ENCODE measurements at regions not wholly inside any gene's neighbourhood (a gene's known extent, or its start where the extent isn't known, plus 50 kb on each side); places are given as distances from the start of the nearest gene placed in this dataset.

- H3K9ac ChIP-seq (ENCODE audit: low read depth, low read length): no peak overlapping the region
- H3K9me3 ChIP-seq (ENCODE audit: insufficient read depth, low read length, severe bottlenecking): no peaks in the 10 kb centered on the region
- no peak for ATAC-seq (ENCODE audit: insufficient read depth, low read depth)
- H3K36me3 ChIP-seq (ENCODE audit: insufficient read depth, low read length): no peaks in the 10 kb centered on the region
- no peak overlapping the region for H2AFZ ChIP-seq (ENCODE audit: low read depth, low read length)
- no peak overlapping the region for H3K27ac ChIP-seq (ENCODE audit: low read length)
- no peak for TF ChIP-seq CTCF (IDR thresholded peaks at IDR 0.05; ENCODE audit: borderline replicate concordance, extremely low read depth, low read length, poor library complexity, severe bottlenecking)
- no peak for TF ChIP-seq EZH2 (IDR thresholded peaks at IDR 0.05; ENCODE audit: borderline replicate concordance, low read depth, low read length, severe bottlenecking)
- H3K4me3 ChIP-seq (ENCODE audit: low read depth in 1 of 2, low read length in 2 of 2): no peak overlapping the region
- H3K4me1 ChIP-seq (ENCODE audit: insufficient read depth, low read length): no peaks in the 10 kb centered on the region
- H3K4me2 ChIP-seq (ENCODE audit: insufficient read depth, low read length): no peak overlapping the region
- no peaks in the 10 kb centered on the region for H3K27me3 ChIP-seq (ENCODE audit: insufficient read depth, low read length, poor library complexity)
- no peak for DNase-seq
- no peaks in the 10 kb centered on the region for H4K20me1 ChIP-seq (ENCODE audit: insufficient read depth, low read length)
- no peaks in the 10 kb centered on the region for H3K79me2 ChIP-seq (ENCODE audit: insufficient read depth, low read length)
Observed at GRCh38 chr6:96725296-96725695, 112.0 kb downstream of the GPR63 start.

- no peaks in the 10 kb centered on the region for H3K79me2 ChIP-seq (ENCODE audit: insufficient read depth, low read length)
- no peak overlapping the region for H3K4me2 ChIP-seq (ENCODE audit: insufficient read depth, low read length)
- H4K20me1 ChIP-seq (ENCODE audit: insufficient read depth, low read length): no peaks in the 10 kb centered on the region
- TF ChIP-seq CTCF (IDR thresholded peaks at IDR 0.05; ENCODE audit: borderline replicate concordance, extremely low read depth, low read length, poor library complexity, severe bottlenecking): no peak
- no peak for TF ChIP-seq EZH2 (IDR thresholded peaks at IDR 0.05; ENCODE audit: borderline replicate concordance, low read depth, low read length, severe bottlenecking)
- no peak overlapping the region for H3K4me3 ChIP-seq (ENCODE audit: low read depth in 1 of 2, low read length in 2 of 2)
- no peaks in the 10 kb centered on the region for H3K36me3 ChIP-seq (ENCODE audit: insufficient read depth, low read length)
- no peak overlapping the region for H3K9ac ChIP-seq (ENCODE audit: low read depth, low read length)
- H3K27ac ChIP-seq (ENCODE audit: low read length): no peak overlapping the region
- ATAC-seq (ENCODE audit: insufficient read depth, low read depth): no peak
- H3K4me1 ChIP-seq (ENCODE audit: insufficient read depth, low read length): no peaks in the 10 kb centered on the region
- H2AFZ ChIP-seq (ENCODE audit: low read depth, low read length): no peak overlapping the region
- DNase-seq: no peak
- H3K27me3 ChIP-seq (ENCODE audit: insufficient read depth, low read length, poor library complexity): no peaks in the 10 kb centered on the region
- H3K9me3 ChIP-seq (ENCODE audit: insufficient read depth, low read length, severe bottlenecking): no peaks in the 10 kb centered on the region
Observed at GRCh38 chr6:96724641-96725040, 112.6 kb downstream of the GPR63 start.

GRCh38 chr6:96723362-96723761, 113.9 kb downstream of the GPR63 start:
- no peaks in the 10 kb centered on the region for H3K4me1 ChIP-seq (ENCODE audit: insufficient read depth, low read length)
- ATAC-seq (ENCODE audit: insufficient read depth, low read depth) (no peak), DNase-seq (no peak)
- no peaks in the 10 kb centered on the region for H3K36me3 ChIP-seq (ENCODE audit: insufficient read depth, low read length)
- no peak overlapping the region for H3K4me3 ChIP-seq (ENCODE audit: low read depth in 1 of 2, low read length in 2 of 2)
- H2AFZ ChIP-seq (ENCODE audit: low read depth, low read length): no peak overlapping the region
- no peaks in the 10 kb centered on the region for H3K27me3 ChIP-seq (ENCODE audit: insufficient read depth, low read length, poor library complexity)
- no peak overlapping the region for H3K27ac ChIP-seq (ENCODE audit: low read length)
- TF ChIP-seq CTCF (IDR thresholded peaks at IDR 0.05; ENCODE audit: borderline replicate concordance, extremely low read depth, low read length, poor library complexity, severe bottlenecking) (no peak), EZH2 (IDR thresholded peaks at IDR 0.05; ENCODE audit: borderline replicate concordance, low read depth, low read length, severe bottlenecking) (no peak)
- no peaks in the 10 kb centered on the region for H3K9me3 ChIP-seq (ENCODE audit: insufficient read depth, low read length, severe bottlenecking)
- no peaks in the 10 kb centered on the region for H3K79me2 ChIP-seq (ENCODE audit: insufficient read depth, low read length)
- H3K9ac ChIP-seq (ENCODE audit: low read depth, low read length): no peak overlapping the region
- no peaks in the 10 kb centered on the region for H4K20me1 ChIP-seq (ENCODE audit: insufficient read depth, low read length)
- H3K4me2 ChIP-seq (ENCODE audit: insufficient read depth, low read length): no peak overlapping the region

GRCh38 chr6:96721227-96721626, 116.0 kb downstream of the GPR63 start:
- H3K4me3 ChIP-seq (ENCODE audit: low read depth in 1 of 2, low read length in 2 of 2): no peak overlapping the region
- no peaks in the 10 kb centered on the region for H4K20me1 ChIP-seq (ENCODE audit: insufficient read depth, low read length)
- H3K9me3 ChIP-seq (ENCODE audit: insufficient read depth, low read length, severe bottlenecking): no peaks in the 10 kb centered on the region
- no peak overlapping the region for H3K9ac ChIP-seq (ENCODE audit: low read depth, low read length)
- H3K36me3 ChIP-seq (ENCODE audit: insufficient read depth, low read length): no peaks in the 10 kb centered on the region
- H3K79me2 ChIP-seq (ENCODE audit: insufficient read depth, low read length): no peaks in the 10 kb centered on the region
- no peaks in the 10 kb centered on the region for H3K4me1 ChIP-seq (ENCODE audit: insufficient read depth, low read length)
- no peaks in the 10 kb centered on the region for H3K27me3 ChIP-seq (ENCODE audit: insufficient read depth, low read length, poor library complexity)
- no peak overlapping the region for H2AFZ ChIP-seq (ENCODE audit: low read depth, low read length)
- DNase-seq: no peak
- no peak for ATAC-seq (ENCODE audit: insufficient read depth, low read depth)
- no peak overlapping the region for H3K4me2 ChIP-seq (ENCODE audit: insufficient read depth, low read length)
- no peak for TF ChIP-seq CTCF (IDR thresholded peaks at IDR 0.05; ENCODE audit: borderline replicate concordance, extremely low read depth, low read length, poor library complexity, severe bottlenecking)
- TF ChIP-seq EZH2 (IDR thresholded peaks at IDR 0.05; ENCODE audit: borderline replicate concordance, low read depth, low read length, severe bottlenecking): no peak
- no peak overlapping the region for H3K27ac ChIP-seq (ENCODE audit: low read length)

Data from DND-41 (cell line).